ENCODE measurements at regions not wholly inside any gene's neighbourhood (a gene's known extent, or its start where the extent isn't known, plus 50 kb on each side); places are given as distances from the start of the nearest gene placed in this dataset.

DNA sequence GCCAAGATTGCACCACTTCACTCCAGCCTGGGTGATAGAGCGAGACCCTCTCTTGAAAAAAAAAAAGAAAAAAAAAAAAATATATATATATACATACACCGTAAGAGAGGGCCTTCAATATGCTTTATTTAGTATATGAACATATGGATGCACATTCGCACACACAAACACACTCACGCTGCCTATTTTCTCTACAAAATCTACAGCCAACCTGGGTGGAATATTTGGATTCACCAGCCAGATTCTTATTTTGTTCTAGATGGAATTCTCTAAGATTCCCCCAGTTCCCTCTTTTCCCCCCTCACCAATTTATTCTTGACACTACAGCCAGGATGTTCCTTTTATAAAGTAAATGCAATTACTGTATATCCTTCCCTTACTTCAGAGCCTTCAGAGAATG, 131.6 kb downstream of the TM2D1 start:
- Mint-ChIP-seq H3K36me3 (ENCODE audit: low read depth) (no peaks in the 10 kb centered on the region), H3K4me1 (ENCODE audit: low read depth) (no peaks in the 10 kb centered on the region), H3K9me3 (no peaks in the 10 kb centered on the region), H3K27ac (no peak overlapping the region), H3K27me3 (ENCODE audit: insufficient read depth) (peaks cover 8% of the 10 kb centered on the region; the same call in 1 of the 2 replicates), H3K4me3 (no peak overlapping the region)
- DNase-seq = no peak
- TF ChIP-seq CTCF (IDR thresholded peaks at IDR 0.05) = no peak

DNA sequence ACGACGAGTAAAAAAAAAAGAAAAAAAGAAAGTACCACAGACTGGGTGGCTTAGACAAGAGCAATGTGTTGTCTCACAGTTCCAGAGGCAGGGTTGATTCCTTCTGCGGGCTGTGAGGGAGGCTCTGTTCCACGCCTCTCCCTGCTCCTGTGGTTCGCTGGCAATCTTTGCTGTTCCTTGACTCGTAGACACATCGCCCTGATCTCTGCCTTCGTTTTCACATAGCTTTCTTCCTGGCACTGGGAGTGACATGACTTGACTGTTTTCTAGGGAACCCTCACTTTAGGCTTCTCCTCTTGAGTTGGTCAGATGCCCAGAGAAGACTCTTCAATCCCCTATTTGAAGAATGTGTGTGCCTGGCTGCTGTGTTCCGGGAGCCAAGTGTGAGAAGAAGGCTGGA, 133.6 kb downstream of the TM2D1 start:
- H3K4me3 Mint-ChIP-seq = no peak overlapping the region
- no peak for TF ChIP-seq CTCF (IDR thresholded peaks at IDR 0.05)
- no peak for DNase-seq
- no peaks in the 10 kb centered on the region for H3K9me3 Mint-ChIP-seq
- no peaks in the 10 kb centered on the region for H3K4me1 Mint-ChIP-seq (ENCODE audit: low read depth)
- peaks cover 8% of the 10 kb centered on the region; the same call in 1 of the 2 replicates for H3K27me3 Mint-ChIP-seq (ENCODE audit: insufficient read depth)
- no peaks in the 10 kb centered on the region for H3K36me3 Mint-ChIP-seq (ENCODE audit: low read depth)
- no peak overlapping the region for H3K27ac Mint-ChIP-seq

GRCh38 chr1:61588736-61589672, 135.9 kb downstream of the TM2D1 start:
- H3K36me3 Mint-ChIP-seq (ENCODE audit: low read depth) = no peaks in the 10 kb centered on the region
- TF ChIP-seq CTCF (IDR thresholded peaks at IDR 0.05) = peak; percentile 89
- no peak overlapping the region for H3K27ac Mint-ChIP-seq
- H3K4me1 Mint-ChIP-seq (ENCODE audit: low read depth) = no peaks in the 10 kb centered on the region
- H3K4me3 Mint-ChIP-seq = no peak overlapping the region
- no peaks in the 10 kb centered on the region for H3K9me3 Mint-ChIP-seq
- peak; percentile 43 for DNase-seq
- peaks cover 8% of the 10 kb centered on the region for H3K27me3 Mint-ChIP-seq (ENCODE audit: insufficient read depth)

GRCh38 chr1:61585714-61586113, 139.2 kb downstream of the TM2D1 start:
- Mint-ChIP-seq H3K9me3 (no peaks in the 10 kb centered on the region), H3K27ac (no peak overlapping the region), H3K4me1 (ENCODE audit: low read depth) (no peaks in the 10 kb centered on the region), H3K4me3 (no peak overlapping the region), H3K27me3 (ENCODE audit: insufficient read depth) (peaks cover 2% of the 10 kb centered on the region), H3K36me3 (ENCODE audit: low read depth) (no peaks in the 10 kb centered on the region)
- DNase-seq = no peak
- TF ChIP-seq CTCF (IDR thresholded peaks at IDR 0.05) = no peak

DNA sequence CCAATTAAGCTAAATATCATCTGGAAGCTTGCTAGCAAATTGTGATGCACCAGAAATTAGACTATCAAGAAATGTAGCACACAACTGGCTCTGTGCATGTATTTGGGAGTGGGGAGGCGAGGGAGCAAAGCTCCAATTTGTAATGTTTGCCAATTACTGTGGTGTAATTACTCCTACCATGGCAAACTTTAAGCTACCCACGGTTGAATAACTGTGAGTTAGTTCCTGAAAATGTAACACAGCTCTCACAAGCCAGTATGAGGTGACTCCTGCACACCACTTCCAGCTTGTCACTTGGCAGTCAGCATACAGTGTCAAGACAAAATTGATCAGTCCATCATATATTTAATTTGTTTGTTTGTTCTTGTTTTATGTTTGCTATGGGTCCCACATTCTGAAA, 141.2 kb downstream of the TM2D1 start:
- peaks cover 2% of the 10 kb centered on the region for H3K27me3 Mint-ChIP-seq (ENCODE audit: insufficient read depth)
- H3K27ac Mint-ChIP-seq = no peak overlapping the region
- H3K4me1 Mint-ChIP-seq (ENCODE audit: low read depth) = no peaks in the 10 kb centered on the region
- no peak overlapping the region for H3K4me3 Mint-ChIP-seq
- no peaks in the 10 kb centered on the region for H3K9me3 Mint-ChIP-seq
- TF ChIP-seq CTCF (IDR thresholded peaks at IDR 0.05) = no peak
- DNase-seq = no peak
- H3K36me3 Mint-ChIP-seq (ENCODE audit: low read depth) = no peaks in the 10 kb centered on the region

Data from HFFc6 (cell line).